GDM1 (cell line): ENCODE measurements at regions not wholly inside any gene's neighbourhood (a gene's known extent, or its start where the extent isn't known, plus 50 kb on each side); places are given as distances from the start of the nearest gene placed in this dataset.
"Not testable (repeated sequence)": the region's sequence is repeated elsewhere in the genome, so short reads cannot be mapped to it uniquely, and the experiment has no call there.

Experiments
- DNase-seq: peaks from one replicate; lab custom pipeline; 2025; lab: John Stamatoyannopoulos, UW

DNA sequence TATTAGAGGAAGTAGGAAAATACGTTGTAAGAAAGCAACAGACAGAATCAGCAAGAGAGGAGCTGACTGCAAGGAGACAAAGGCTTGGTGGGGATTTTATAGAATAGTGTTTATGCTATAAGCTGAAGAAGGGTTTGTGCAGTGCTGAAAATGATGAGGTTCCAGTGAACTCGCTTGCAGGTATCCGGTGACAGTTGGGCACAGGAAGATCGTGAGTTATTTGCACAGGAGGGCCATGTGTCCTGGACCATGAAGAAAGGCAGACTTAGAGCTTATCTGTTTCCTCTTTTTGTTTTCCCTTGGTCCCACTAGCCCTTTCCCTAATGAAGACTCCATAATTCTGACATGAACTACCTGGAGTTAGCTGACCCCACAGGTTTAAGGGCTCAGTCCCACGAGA lies 61.4 kb downstream of the NXNL2 start:
- DNase-seq = no peak

DNA sequence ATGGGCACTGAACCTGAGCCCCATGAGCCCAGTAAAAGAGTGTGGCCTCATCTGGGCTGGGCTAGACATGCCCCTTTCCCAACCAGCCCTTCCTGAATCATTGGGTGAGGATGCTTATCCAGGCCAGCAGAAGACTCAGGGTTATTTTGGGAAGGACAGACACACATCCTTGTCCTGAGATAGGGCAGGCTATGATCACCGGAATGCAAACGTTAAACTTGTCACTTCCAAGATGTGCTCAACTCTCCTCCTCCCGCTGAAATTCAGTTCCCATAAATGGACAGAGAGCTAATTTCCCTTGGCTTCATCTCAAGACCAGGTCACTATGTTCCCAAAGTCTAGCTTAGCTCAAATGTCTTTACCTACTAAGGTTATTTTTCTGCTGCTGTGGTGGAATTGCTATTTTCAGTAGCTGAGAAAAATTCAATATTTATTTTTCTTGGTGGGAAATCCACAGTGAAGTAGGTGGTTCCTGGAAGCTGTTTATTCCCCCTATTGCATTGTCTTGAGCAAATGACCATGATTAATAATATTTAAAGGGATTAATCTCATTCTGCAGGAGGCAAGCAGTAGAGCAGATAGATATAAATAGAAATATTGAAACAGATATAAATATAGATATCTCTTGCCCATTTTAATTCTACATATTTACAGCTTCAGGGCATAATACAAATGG lies 70.0 kb downstream of the NXNL2 start:
- DNase-seq = no peak

DNA sequence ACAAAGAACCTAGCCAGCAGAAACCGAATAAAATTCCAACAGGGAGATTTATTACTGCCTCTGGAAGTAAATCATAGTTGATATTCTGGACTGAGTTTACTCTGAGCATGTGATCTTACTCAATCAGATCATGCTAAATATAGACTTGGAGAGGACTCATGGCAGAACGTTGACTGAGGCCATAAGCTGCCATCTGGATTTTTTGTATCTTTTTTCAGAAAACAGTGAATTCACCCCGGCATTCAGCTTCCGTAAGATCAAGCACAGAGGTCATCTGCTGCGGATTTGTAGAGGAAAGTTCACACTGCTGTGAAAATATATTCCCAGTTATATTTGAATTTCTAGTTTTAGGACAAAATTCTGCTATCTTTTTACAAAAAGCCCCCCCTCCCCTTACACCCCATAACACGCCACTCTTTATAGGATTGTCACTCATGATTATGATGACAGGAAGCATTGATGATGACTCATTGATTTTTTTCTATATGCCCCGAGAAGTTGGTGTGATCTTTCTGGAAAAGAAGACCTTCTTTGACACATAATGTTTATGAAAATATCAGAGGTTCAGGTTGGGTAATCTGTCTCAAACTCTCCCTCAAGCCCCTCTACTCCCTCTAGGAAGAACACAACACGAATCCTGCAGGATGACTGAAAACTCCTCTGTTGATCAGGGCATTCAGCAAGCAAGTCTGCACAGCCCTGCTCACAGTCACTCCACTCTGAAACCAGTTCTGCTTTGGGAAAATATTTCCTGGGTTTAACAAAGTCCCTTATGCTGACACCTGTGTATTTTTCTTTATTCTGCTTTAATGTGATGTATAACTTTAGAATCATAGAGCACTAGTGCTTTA lies 70.8 kb downstream of the NXNL2 start:
- DNase-seq = no peak

DNA sequence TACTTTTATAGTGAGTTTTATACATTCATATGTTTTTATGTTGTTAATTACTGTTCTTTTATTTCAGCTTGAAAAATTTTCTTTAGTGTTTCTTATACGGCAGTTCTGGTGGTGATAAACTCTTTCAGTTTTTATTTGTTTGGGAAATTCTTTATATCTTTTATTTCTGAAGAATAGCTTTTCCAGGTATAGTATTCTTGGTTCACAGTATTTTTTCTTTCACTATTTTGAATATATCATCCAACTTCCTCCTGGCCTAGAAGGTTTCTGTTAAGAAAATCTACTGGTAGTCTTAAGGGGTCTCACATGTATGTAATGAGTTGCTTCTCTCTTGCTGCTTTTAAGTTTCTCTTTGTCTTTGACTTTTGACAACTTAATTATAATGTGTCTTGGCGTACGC lies 79.4 kb downstream of the NXNL2 start:
- DNase-seq = no peak

DNA sequence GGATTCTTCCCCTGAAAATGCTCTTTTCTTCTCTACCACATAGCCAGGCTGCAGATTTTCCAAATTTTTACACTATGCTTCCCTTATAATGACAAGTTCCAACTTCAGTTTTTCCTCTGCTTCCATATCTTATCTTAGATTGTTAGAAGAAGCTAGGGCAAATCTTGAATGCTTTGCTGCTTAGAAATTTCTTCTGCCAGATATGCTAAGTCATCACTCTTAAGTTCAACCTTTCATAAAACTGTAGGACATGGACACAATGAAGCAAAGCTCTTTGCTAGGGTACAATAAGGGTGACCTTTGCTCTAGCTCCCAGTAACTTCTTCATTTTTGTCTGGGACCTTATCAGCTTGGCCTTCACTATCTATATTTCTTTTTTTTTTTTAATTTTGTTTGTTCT lies 88.7 kb downstream of the NXNL2 start:
- DNase-seq = no peak

DNA sequence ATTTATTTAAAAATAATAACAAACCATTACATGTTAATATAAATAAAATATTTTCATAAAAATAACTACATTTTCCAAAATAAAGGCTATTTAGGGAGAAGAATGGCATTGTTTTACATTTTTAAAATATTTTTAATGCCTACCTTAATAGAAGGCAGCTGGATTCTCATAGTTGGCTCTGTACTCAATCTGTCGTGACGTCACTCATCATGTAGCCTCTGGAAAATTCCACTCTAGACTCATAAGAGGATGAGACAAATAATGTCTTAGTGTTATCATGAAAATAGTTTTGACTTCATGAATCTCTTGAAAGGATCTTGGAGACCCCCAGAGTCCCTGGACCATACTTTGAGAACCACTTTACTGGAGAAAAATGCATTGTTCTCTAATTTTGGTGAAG lies 93.1 kb downstream of the NXNL2 start:
- no peak for DNase-seq

DNA sequence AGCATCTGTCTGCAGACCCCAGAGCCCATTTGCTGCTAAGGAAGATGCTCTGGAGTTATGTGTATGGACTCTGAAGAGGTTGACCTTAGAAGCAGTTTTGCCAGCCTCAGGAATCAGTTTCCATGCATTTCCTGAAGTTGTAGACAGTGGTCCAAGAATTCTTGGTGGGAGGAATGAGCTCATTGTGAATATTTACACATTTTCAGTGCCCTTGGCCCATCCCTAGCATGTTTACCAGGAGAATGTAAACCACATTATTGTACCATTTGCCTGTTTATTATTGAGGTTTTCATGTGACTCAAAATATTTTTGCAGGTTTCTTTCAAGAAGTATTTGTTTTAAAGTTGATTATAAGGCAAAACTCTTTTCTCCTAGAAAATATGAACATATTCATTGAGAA lies 93.8 kb downstream of the NXNL2 start:
- DNase-seq = no peak

DNA sequence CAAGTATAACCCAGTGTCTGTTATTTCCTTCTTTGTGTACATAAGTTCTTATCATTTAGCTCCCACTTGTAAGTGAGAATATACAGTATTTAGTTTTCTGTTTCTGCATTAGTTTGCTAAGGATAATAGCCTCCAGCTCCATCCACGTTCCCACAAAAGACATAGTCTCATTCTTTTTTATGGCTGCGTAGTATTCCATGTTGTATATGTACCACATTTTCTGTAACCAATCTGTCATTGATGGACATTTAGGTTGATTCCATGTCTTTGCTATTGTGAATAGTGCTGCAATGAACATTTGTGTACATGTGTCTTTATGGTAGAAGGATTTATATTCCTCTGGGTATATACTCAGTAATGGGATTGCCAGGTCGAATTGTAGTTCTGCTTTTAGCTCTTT lies 95.6 kb downstream of the NXNL2 start:
- DNase-seq = not testable (repeated sequence)

DNA sequence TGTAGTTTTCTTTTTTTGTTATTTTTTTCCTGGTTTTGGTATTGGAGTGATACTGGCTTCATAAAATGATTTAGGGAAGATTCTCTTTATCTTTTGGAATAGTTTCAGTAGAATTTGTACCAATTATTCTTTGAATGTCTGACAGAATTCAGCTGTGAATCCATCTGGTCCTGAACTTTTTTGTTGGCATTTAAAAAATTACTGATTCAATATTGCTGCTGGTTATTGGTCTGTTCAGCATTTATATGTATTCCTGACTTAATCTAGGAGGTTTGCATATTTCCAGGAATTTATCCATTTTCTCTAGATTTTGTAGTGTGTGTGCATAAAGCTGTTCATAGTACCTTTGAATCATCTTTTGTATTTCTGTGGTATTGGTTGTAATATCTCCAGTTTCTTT lies 100.2 kb downstream of the NXNL2 start:
- DNase-seq = no peak

DNA sequence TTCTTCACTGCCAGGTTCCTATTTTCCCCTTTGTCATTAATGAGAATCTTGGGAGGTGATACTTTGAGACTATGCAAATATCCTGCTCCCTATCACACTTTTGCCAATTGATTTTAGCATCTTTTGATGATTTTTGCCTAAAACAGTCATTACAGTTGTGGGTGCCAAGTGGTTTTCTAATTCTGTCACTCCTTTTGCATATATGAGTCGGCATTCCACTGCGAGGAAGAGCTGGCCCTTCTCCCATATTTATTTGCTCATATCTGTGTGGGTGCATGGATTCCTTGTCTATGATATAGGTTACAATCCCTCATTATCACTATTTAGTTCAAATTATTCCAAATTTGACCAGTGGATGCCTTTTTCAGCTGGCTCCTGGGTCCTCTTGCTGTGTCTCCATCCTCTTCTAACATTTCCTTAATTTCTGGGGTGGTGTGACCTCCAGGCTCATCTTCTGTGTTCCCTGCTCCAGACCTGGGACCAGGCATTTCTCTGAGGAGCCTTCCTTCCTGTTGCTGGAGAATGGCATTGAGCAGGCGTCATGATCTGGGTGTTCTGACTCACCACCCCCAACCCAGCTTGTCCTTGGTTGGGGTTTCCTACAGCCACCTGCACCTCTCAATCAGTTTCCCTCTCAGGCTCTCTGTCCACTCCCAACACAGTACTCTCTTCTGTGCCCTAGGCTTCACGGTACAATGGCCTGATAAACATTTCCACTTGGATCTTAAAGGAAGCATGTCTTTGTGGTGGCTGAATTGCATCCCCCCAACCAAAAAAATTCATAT lies 106.7 kb downstream of the NXNL2 start:
- DNase-seq = no peak

DNA sequence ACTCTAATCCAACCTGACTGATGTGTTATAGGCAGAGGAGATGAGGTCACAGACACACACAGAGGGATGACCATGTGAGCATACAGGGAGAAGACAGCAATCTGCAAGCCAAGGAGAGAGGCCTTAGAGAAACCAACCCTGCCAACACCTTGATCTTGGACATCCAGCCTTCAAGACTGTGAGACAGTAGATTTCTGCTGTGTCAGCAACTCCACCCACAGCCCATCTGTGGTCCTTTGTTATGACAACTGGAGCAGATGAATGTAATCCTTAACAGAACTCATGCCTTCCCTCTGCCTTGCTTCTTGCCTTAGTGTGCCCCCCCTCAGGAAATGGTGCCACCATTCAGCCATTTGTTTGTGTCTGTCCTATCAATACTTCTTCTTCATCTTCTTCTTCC lies 107.4 kb downstream of the NXNL2 start:
- DNase-seq = no peak

DNA sequence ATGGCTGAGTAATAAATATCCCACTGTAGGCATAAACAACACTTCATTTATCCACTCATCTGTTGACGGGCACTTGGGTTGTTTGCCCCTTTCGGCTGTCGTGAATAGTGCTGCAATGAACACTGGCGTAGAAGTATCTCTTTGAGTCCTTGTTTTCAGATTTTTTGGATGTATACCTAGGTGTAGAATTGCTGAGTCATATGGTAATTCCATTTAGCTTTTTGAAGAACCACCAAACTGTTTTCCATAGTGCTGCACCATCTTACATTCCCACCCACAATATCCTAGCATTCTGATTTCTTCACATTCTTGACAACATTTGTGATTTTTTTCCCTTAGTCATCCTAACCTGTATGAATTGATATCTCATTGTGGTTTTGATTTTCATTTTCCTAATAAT lies 109.0 kb downstream of the NXNL2 start:
- DNase-seq = no peak

DNA sequence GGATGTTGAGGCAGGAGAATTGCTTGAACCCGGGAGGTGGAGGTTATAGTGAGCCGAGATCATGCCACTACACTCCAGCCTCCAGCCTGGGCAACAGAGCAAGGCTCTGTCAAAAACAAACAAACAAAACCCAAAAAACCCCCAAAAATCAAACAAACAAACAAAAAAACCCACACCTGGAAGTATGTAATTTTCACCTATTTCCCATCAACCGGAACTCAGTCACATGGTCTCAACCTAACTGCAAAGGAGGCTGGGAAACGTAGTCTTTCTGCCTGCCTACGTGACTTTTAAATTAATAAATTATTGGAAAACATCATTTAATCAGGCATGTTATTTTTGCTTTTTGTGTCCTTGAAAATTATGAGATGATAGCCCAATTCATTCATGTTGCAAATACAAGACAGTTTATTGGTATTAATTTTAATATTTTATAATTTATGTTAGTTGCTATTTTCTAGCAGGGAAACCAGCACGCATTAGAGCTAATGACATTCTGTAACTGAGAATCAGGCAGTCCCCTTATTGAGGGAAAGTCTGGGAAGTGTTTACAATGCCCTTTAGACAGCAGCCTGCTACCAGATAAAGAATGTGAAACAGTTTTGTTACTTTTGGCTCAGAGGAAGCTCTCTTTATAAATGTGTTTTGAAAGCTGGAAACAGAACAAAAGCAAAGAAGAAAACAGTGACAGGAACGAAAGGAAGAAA lies 110.3 kb downstream of the NXNL2 start:
- no peak for DNase-seq

DNA sequence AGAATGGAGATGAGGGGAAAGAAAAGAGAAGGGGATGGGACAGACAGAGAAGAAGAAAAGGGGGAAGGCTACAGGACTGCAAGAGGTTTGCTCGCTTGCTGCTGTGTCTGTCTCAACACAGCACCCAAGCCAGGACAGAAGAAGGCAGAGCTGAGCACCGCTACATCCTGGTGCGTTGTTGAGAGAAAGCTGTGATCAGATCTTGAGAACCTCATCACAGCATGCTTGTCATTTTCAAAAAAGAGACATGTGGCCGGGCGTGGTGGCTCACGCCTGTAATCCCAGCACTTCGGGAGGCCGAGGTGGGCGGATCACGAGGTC lies 110.9 kb downstream of the NXNL2 start:
- DNase-seq = no peak

DNA sequence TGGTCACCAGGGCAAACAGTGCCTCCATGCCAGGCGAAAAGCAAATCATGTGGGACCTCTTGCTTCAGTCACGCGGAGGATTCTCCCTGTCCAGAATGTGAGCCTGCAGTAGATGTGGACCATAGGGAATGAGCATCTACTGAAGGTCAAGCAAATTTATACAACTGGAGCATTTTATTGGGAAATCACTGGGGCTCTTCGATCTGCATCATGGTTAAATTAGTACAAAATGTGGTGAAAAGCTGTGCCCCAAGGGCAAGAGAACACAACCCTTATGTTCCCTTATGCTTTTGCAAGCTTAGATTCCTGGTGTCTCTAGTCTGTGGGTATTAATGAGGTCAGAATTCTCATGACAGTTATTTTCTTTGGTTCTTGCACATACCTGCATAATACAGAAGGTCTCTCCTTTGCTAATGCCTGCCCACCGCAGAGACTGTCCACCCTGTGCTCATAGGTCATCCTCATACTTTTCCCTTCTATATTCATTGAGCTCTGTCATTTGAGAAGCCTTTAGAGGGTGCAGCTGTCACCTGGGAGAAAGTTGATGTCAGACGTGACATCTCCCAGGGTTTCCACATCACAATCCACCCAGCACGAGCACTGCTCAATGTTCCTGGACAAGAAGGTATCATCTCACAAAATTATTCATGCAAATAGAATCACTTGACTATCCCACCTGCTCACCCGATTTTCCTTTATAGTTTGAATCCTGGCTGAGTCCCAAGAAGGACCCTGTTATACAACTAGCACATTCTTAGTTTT lies 111.7 kb downstream of the NXNL2 start:
- no peak for DNase-seq

DNA sequence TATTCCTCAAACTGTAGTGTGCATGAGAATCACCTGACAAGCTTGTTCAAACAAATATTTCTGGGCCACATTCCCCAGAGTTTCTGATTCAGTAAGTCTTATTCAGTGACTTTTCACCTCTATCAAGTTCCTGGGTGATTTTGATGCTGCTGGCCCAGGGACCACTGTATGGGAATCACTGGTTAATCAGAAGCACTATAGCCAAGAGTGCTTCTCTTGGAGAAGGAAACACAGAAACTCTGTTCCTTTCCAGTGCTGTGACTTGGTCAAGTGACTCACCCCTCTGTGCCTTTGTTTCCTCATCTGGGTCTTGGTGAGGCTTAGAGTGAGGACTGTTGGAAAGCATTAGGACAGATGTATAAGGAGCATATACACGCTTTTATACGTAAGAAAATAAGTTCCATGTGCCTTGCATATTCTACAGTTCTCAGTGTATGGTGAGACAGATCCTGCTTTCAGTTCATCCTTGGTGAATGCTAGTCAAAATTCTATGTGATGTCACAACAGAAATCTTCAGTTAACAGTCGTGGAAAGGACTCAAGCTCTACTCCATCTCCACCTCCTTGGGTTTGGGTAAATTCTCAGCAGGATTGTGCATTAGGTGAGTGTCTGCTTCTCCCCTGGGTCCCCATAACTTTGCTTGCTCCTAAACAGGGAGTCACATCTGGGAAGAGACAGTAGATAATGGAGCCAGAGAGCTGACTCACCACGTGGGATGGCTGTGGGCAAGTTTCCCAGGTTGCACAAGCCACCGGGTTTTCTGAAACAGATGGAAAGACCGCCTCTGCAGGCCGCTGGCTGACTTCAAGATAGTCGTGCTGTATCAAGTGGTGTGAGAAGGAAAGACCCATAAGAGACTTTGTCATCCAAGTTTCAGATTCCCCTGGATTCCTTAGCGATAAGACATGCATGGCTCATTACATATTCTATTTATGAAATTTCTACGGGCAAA lies 117.0 kb downstream of the NXNL2 start:
- no peak for DNase-seq

DNA sequence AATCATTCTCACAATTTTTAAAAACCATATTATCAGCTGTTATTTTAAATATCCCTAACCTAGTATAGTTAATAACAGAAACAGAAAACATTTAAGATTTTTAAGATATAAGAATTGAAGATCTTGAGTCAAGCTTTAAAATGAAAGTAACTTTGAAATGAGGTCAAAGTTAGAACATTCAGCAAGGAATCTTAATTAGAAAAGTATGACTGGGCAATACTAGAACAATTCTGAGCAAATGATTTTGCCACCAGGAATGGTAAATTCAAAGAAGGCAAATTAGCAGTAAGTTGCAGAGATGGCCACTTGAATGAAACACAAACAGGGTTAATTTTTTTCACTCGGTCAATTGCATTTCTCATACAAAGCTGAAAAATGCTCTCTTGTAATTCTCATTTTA lies 117.9 kb downstream of the NXNL2 start:
- DNase-seq = no peak

DNA sequence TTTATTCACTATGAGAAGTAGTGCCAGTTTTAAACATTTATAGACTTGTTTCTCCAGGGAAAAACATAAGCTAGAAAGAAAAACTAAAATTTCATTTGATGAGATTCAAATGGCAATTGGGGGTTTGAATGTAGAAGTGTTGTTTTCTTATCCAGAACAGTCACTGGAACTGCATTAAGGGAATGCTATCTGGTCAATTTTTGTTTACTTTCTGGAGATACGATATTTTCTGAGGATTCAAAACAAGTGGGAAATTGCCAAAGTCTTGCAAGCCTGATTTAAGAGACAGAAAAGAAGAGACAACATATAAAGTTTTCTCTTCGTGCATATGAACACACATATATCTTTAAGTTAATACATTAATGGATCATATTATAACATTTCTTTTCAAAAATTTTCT lies 118.4 kb downstream of the NXNL2 start:
- no peak for DNase-seq

DNA sequence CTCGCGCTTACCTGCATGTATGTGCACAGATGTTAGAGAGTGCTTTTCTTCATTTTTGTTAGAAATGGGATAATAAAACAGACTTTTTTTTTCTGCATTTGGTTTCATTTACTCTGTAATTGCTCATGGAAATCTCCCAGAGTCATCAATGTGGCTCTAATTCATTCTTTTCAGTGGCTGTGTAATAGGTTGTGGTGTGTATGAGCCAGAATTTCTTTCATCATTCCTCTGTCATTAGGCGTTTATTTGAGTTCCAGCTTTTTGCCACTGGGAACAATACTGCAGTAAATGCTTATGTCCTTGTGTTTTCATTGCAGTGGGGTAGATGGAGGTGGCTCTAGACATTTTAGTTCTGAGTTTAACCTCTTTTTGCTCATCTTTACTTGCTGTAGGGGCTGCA lies 118.9 kb downstream of the NXNL2 start:
- DNase-seq = no peak

DNA sequence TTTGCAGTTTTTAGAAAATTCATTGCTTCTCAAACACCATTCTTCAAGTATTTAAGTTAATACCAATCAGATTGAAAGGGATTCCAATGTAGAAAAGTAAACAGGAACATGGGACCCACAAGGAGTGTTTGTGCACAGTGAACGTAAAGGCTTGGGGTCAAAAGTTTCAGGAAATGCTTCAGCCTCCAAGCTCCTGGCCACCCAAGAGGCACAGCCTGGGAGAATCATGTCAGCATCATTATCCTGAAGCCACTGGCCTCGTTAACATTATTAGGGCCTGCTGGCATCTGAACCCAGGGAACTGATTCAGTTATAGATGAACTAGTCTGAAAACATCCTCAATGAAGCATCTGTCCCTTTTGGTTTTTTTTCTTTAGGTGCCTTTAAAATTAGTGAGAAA lies 122.9 kb downstream of the NXNL2 start:
- no peak for DNase-seq
